ENCODE measurements at regions not wholly inside any gene's neighbourhood (a gene's known extent, or its start where the extent isn't known, plus 50 kb on each side); places are given as distances from the start of the nearest gene placed in this dataset.
"Not testable (repeated sequence)": the region's sequence is repeated elsewhere in the genome, so short reads cannot be mapped to it uniquely, and the experiment has no call there.

GRCh38 chr11:37896016-37896415, 1298.0 kb upstream of the RAG2 start:
- Histone ChIP-seq H3K9me2 (ENCODE audit: insufficient read depth, low read length) (no peaks in the 10 kb centered on the region), H2AFZ (ENCODE audit: low read length) (no peak overlapping the region), H4K20me1 (ENCODE audit: insufficient read depth, low read length) (no peaks in the 10 kb centered on the region), H3K9me3 (ENCODE audit: low read length) (0 out of 2 replicates have a peak, but pooled peaks cover 7% of the 10 kb centered on the region), H3K4me1 (ENCODE audit: insufficient read depth, low read length, poor library complexity, severe bottlenecking) (no peaks in the 10 kb centered on the region), H3K27ac (ENCODE audit: low read depth, low read length, poor library complexity, severe bottlenecking) (no peak overlapping the region), H3K36me3 (ENCODE audit: insufficient read depth, low read length) (no peaks in the 10 kb centered on the region), H3K4me3 (ENCODE audit: low read depth, low read length, poor library complexity, severe bottlenecking) (no peak overlapping the region), H3K4me2 (ENCODE audit: low read length) (no peak overlapping the region), H3K79me2 (ENCODE audit: insufficient read depth, low read depth, low read length) (no peaks in the 10 kb centered on the region)
- POLR2A ChIA-PET: no interaction called here
- intact Hi-C loops (cut with micrococcal nuclease; ENCODE audit: unreplicated experiment): no loop called here
- no peak for TF ChIP-seq CTCF (conservative IDR thresholded peaks at IDR 0.05; ENCODE audit: low read length)
- TF ChIP-seq EZH2phosphoT487 (IDR thresholded peaks at IDR 0.05; ENCODE audit: borderline replicate concordance, low read depth, low read length): no peak
- BruUV-seq (replicated peaks): no TSS peak
- CTCF ChIA-PET (ENCODE audit: unreplicated experiment): no interaction called here
- DNase-seq (ENCODE audit: low spot score): no peak

GRCh38 chr11:37881741-37882140, 1283.7 kb upstream of the RAG2 start:
- Histone ChIP-seq H3K36me3 (ENCODE audit: insufficient read depth, low read length) (no peaks in the 10 kb centered on the region), H4K20me1 (ENCODE audit: insufficient read depth, low read length) (no peaks in the 10 kb centered on the region), H3K4me1 (ENCODE audit: insufficient read depth, low read length, poor library complexity, severe bottlenecking) (no peaks in the 10 kb centered on the region), H3K79me2 (ENCODE audit: insufficient read depth, low read depth, low read length) (no peaks in the 10 kb centered on the region), H2AFZ (ENCODE audit: low read length) (no peak overlapping the region), H3K27ac (ENCODE audit: low read depth, low read length, poor library complexity, severe bottlenecking) (no peak overlapping the region), H3K4me2 (ENCODE audit: low read length) (no peak overlapping the region), H3K4me3 (ENCODE audit: low read depth, low read length, poor library complexity, severe bottlenecking) (no peak overlapping the region), H3K9me3 (ENCODE audit: low read length) (0 out of 2 replicates have a peak, but pooled peaks cover 3% of the 10 kb centered on the region), H3K9me2 (ENCODE audit: insufficient read depth, low read length) (no peaks in the 10 kb centered on the region)
- TF ChIP-seq CTCF (conservative IDR thresholded peaks at IDR 0.05; ENCODE audit: low read length) (no peak), EZH2phosphoT487 (IDR thresholded peaks at IDR 0.05; ENCODE audit: borderline replicate concordance, low read depth, low read length) (no peak)
- DNase-seq (ENCODE audit: low spot score): no peak
- CTCF ChIA-PET (ENCODE audit: unreplicated experiment): no interaction called here
- POLR2A ChIA-PET: no interaction called here
- intact Hi-C loops (cut with micrococcal nuclease; ENCODE audit: unreplicated experiment): no loop called here
- no TSS peak for BruUV-seq (replicated peaks)

- no peaks in the 10 kb centered on the region for H3K79me2 ChIP-seq (ENCODE audit: insufficient read depth, low read depth, low read length)
- no peak overlapping the region for H2AFZ ChIP-seq (ENCODE audit: low read length)
- H3K9me3 ChIP-seq (ENCODE audit: low read length): no peaks in the 10 kb centered on the region
- DNase-seq (ENCODE audit: low spot score): no peak
- no peaks in the 10 kb centered on the region for H3K36me3 ChIP-seq (ENCODE audit: insufficient read depth, low read length)
- no peaks in the 10 kb centered on the region for H3K9me2 ChIP-seq (ENCODE audit: insufficient read depth, low read length)
- no peak overlapping the region for H3K4me3 ChIP-seq (ENCODE audit: low read depth, low read length, poor library complexity, severe bottlenecking)
- no peak overlapping the region for H3K4me2 ChIP-seq (ENCODE audit: low read length)
- no peaks in the 10 kb centered on the region for H3K4me1 ChIP-seq (ENCODE audit: insufficient read depth, low read length, poor library complexity, severe bottlenecking)
- H3K27ac ChIP-seq (ENCODE audit: low read depth, low read length, poor library complexity, severe bottlenecking): no peak overlapping the region
- no peaks in the 10 kb centered on the region for H4K20me1 ChIP-seq (ENCODE audit: insufficient read depth, low read length)
- TF ChIP-seq EZH2phosphoT487 (IDR thresholded peaks at IDR 0.05; ENCODE audit: borderline replicate concordance, low read depth, low read length) (no peak), CTCF (conservative IDR thresholded peaks at IDR 0.05; ENCODE audit: low read length) (no peak)
- BruUV-seq (replicated peaks): no TSS peak
- POLR2A ChIA-PET: no interaction called here
- intact Hi-C loops (cut with micrococcal nuclease; ENCODE audit: unreplicated experiment): no loop called here
- CTCF ChIA-PET (ENCODE audit: unreplicated experiment): no interaction called here
Measured at GRCh38 chr11:37861671-37862070, 1263.6 kb upstream of the RAG2 start.

GRCh38 chr11:37858806-37859537, 1260.9 kb upstream of the RAG2 start:
- POLR2A ChIA-PET; H3K36me3 ChIP-seq (ENCODE audit: insufficient read depth, low read length); DNase-seq (ENCODE audit: low spot score); H3K27ac ChIP-seq (ENCODE audit: low read depth, low read length, poor library complexity, severe bottlenecking); H2AFZ ChIP-seq (ENCODE audit: low read length); CTCF ChIA-PET (ENCODE audit: unreplicated experiment); H3K9me3 ChIP-seq (ENCODE audit: low read length); intact Hi-C loops (cut with micrococcal nuclease; ENCODE audit: unreplicated experiment); H3K4me1 ChIP-seq (ENCODE audit: insufficient read depth, low read length, poor library complexity, severe bottlenecking); H3K4me3 ChIP-seq (ENCODE audit: low read depth, low read length, poor library complexity, severe bottlenecking); H3K9me2 ChIP-seq (ENCODE audit: insufficient read depth, low read length); BruUV-seq (replicated peaks); H3K4me2 ChIP-seq (ENCODE audit: low read length); H4K20me1 ChIP-seq (ENCODE audit: insufficient read depth, low read length); H3K79me2 ChIP-seq (ENCODE audit: insufficient read depth, low read depth, low read length): not testable (repeated sequence)

All from OCI-LY7 (cell line).